ENCODE measurements at regions not wholly inside any gene's neighbourhood (a gene's known extent, or its start where the extent isn't known, plus 50 kb on each side); places are given as distances from the start of the nearest gene placed in this dataset.

- TF ChIP-seq POLR2AphosphoS5 (IDR thresholded peaks at IDR 0.05; ENCODE audit: low read depth, low read length) = no peak
- no peak for TF ChIP-seq CTCF (IDR thresholded peaks at IDR 0.05)
- TF ChIP-seq SIN3A (IDR thresholded peaks at IDR 0.05; ENCODE audit: borderline replicate concordance, insufficient read depth, low read depth, low read length) = no peak
- no peak for TF ChIP-seq REST (IDR thresholded peaks at IDR 0.05; ENCODE audit: insufficient read depth in 1 of 2, low read depth in 2 of 2, low read length in 1 of 2)
- no peak overlapping the region for H3K27ac ChIP-seq (ENCODE audit: low read length)
- ATAC-seq (no peak), DNase-seq (ENCODE audit: low read depth, low spot score) (no peak)
- no peaks in the 10 kb centered on the region for H3K9me3 ChIP-seq (ENCODE audit: control insufficient read depth, insufficient read depth, low read depth, low read length)
- intact Hi-C loops (cut with micrococcal nuclease; ENCODE audit: unreplicated experiment) (no loop called here), in situ Hi-C loops (cut with HindIII; ENCODE audit: low pct_unique_long_range_greater_than_20kb, low sequenced_read_pairs) (no loop called here)
- H3K36me3 ChIP-seq (ENCODE audit: control insufficient read depth, insufficient read depth, low read length) = no peaks in the 10 kb centered on the region
- H3K27me3 ChIP-seq (ENCODE audit: control insufficient read depth, insufficient read depth, low read length) = no peaks in the 10 kb centered on the region
- POLR2A ChIA-PET = no interaction called here
- no peak overlapping the region for H3K4me3 ChIP-seq (ENCODE audit: low read depth in 2 of 2, low read length in 2 of 2)
- no TSS peak for BruUV-seq (replicated peaks)
- CTCF ChIA-PET = no interaction called here
- H3K4me1 ChIP-seq (ENCODE audit: control insufficient read depth, insufficient read depth, low read length) = no peaks in the 10 kb centered on the region
These were observed 181.6 kb downstream of the KLF12 start for GRCh38 chr13:73952648-73953047.

- BruUV-seq (replicated peaks) = no TSS peak
- no peaks in the 10 kb centered on the region for H3K27me3 ChIP-seq (ENCODE audit: control insufficient read depth, insufficient read depth, low read length)
- ChIA-PET POLR2A (no interaction called here), CTCF (no interaction called here)
- H3K4me3 ChIP-seq (ENCODE audit: low read depth in 2 of 2, low read length in 2 of 2) = no peak overlapping the region
- H3K4me1 ChIP-seq (ENCODE audit: control insufficient read depth, insufficient read depth, low read length) = no peaks in the 10 kb centered on the region
- in situ Hi-C loops (cut with HindIII; ENCODE audit: low pct_unique_long_range_greater_than_20kb, low sequenced_read_pairs) = no loop called here
- DNase-seq (ENCODE audit: low read depth, low spot score) (no peak), ATAC-seq (no peak)
- intact Hi-C loops (cut with micrococcal nuclease; ENCODE audit: unreplicated experiment) = no loop called here
- H3K27ac ChIP-seq (ENCODE audit: low read length) = no peak overlapping the region
- no peak for TF ChIP-seq TCF7L2 (IDR thresholded peaks at IDR 0.05; ENCODE audit: low read depth, low read length)
- TF ChIP-seq REST (IDR thresholded peaks at IDR 0.05; ENCODE audit: insufficient read depth in 1 of 2, low read depth in 2 of 2, low read length in 1 of 2) = no peak
- no peak for TF ChIP-seq SIN3A (IDR thresholded peaks at IDR 0.05; ENCODE audit: borderline replicate concordance, insufficient read depth, low read depth, low read length)
- no peak for TF ChIP-seq POLR2AphosphoS5 (IDR thresholded peaks at IDR 0.05; ENCODE audit: low read depth, low read length)
- TF ChIP-seq CTCF (IDR thresholded peaks at IDR 0.05) = no peak
- H3K36me3 ChIP-seq (ENCODE audit: control insufficient read depth, insufficient read depth, low read length) = no peaks in the 10 kb centered on the region
- H3K9me3 ChIP-seq (ENCODE audit: control insufficient read depth, insufficient read depth, low read depth, low read length) = no peaks in the 10 kb centered on the region
These were observed 185.2 kb downstream of the KLF12 start for GRCh38 chr13:73948848-73949529.
